HepG2 (cell line): ENCODE measurements at regions not wholly inside any gene's neighbourhood (a gene's known extent, or its start where the extent isn't known, plus 50 kb on each side); places are given as distances from the start of the nearest gene placed in this dataset.

ENCODE experiments used
- ATAC-seq: fragments of 200-7000 bp; cut with Tn5 transposase; 3 replicates; pipeline ENCODE4 v1.9.1; 2020; ENCODE audit warnings: mild to moderate bottlenecking, moderate library complexity
- BruUV-seq: library from RNA; stranded (reverse); fragments of 400-500 nt; replicated peaks from 2 replicates; lab custom pipeline; 2021; lab: Mats Ljungman, UMichigan
- CTCF ChIA-PET: fragments of 300-600 bp; formaldehyde crosslinking; extraction: SDS; loops from one replicate; lab custom pipeline; 2021; ENCODE audit warnings: low total read pairs, inconsistent platforms, low intra/inter-chr PET ratio; lab: Yijun Ruan, JAX
- POLR2A ChIA-PET: fragments of 350-600 bp; sonication (Branson Sonifier 250); formaldehyde crosslinking; loops from one replicate; lab custom pipeline; 2020; ENCODE audit warnings: antibody characterized with exemption, inconsistent platforms; lab: Yijun Ruan, JAX
- DNase-seq: peaks from one replicate; pipeline ENCODE4 v3.0.0-alpha.2; 2015; ENCODE audit warnings: low spot score
- FAIRE-seq: peaks from 3 replicates; lab custom pipeline; 2011; peaks lifted over from hg19 to GRCh38; lab: Jason Lieb, UNC
- H2AFZ ChIP-seq: one replicate; pipeline ENCODE4 v1.6.1; 2011; ENCODE audit warnings: low read length, inconsistent platforms
- H3K27ac ChIP-seq: fragments of 300-600 bp; 3 replicates; pipeline ENCODE4 v1.8.0; 2011; ENCODE audit warnings: mixed run types, mild to moderate bottlenecking, mixed read lengths, low read length, inconsistent platforms; ENCODE audit not compliant: insufficient read depth; ENCODE audit errors: extremely low read length
- H3K27me3 ChIP-seq, 2 experiments: fragments of 200-600 bp in 1 of 2; 2 replicates in 1 of 2; 3 replicates in 1 of 2; pipeline versions ENCODE4 v1.6.0 to v1.8.0; 2011; ENCODE audit warnings: low read length in 2 of 2, mild to moderate bottlenecking in 2 of 2, moderate library complexity in 2 of 2, inconsistent platforms in 1 of 2; ENCODE audit not compliant: insufficient read depth in 2 of 2, control insufficient read depth in 1 of 2
- H3K36me3 ChIP-seq, 2 experiments: fragments of 200-600 bp in 1 of 2; replicated peaks in 1 of 2; 2 replicates in 1 of 2; 3 replicates in 1 of 2; pipeline versions ENCODE4 v1.5.1 to v1.8.0; 2011; ENCODE audit warnings: low read length in 2 of 2, inconsistent platforms in 1 of 2; ENCODE audit not compliant: insufficient read depth in 2 of 2, control insufficient read depth in 1 of 2
- H3K4me1 ChIP-seq: 2 replicates; pipeline ENCODE4 v1.5.1; 2012; ENCODE audit warnings: low read length, inconsistent platforms; ENCODE audit not compliant: insufficient read depth
- H3K4me2 ChIP-seq: 2 replicates; pipeline ENCODE4 v1.6.0; 2011; ENCODE audit warnings: low read depth, low read length, inconsistent platforms
- H3K4me3 ChIP-seq, 3 experiments: fragments of 200-600 bp in 1 of 3; sonication (generic), shearing (Covaris generic) in 1 of 3; replicated peaks in 1 of 3; 2 replicates each; pipeline ENCODE4 v1.5.1; 2011 to 2016; ENCODE audit warnings: low read length in 3 of 3, inconsistent platforms in 2 of 3, low read depth in 2 of 3, mild to moderate bottlenecking in 2 of 3, control low read depth in 1 of 3, mixed read lengths in 1 of 3; ENCODE audit not compliant: insufficient read depth in 1 of 3
- H3K79me2 ChIP-seq: one replicate; pipeline ENCODE4 v1.6.1; 2011; ENCODE audit warnings: low read length, inconsistent platforms; ENCODE audit not compliant: insufficient read depth
- H3K9ac ChIP-seq: 2 replicates; pipeline ENCODE4 v1.6.0; 2011; ENCODE audit warnings: mild to moderate bottlenecking, low read depth, low read length, inconsistent platforms; ENCODE audit not compliant: insufficient read depth
- H3K9me3 ChIP-seq: 2 replicates; pipeline ENCODE4 v1.5.1; 2012; ENCODE audit warnings: mild to moderate bottlenecking, low read length
- H4K20me1 ChIP-seq: 2 replicates; pipeline ENCODE4 v1.6.0; 2011; ENCODE audit warnings: inconsistent platforms, mild to moderate bottlenecking, low read length, moderate library complexity; ENCODE audit not compliant: insufficient read depth
- DMTF1 ChIP-seq: sonication (generic); formaldehyde crosslinking; IDR thresholded peaks from 2 replicates; pipeline ENCODE4 v1.4.0; 2020; ENCODE audit warnings: mild to moderate bottlenecking, missing genetic modification reagents
- HMGXB3 ChIP-seq: sonication (generic); formaldehyde crosslinking; IDR thresholded peaks from 2 replicates; pipeline ENCODE4 v1.4.0; 2020; ENCODE audit warnings: missing genetic modification reagents, borderline replicate concordance
- HNRNPK ChIP-seq: fragments of 200-400 bp; formaldehyde crosslinking; IDR thresholded peaks from 2 replicates; pipeline ENCODE4 v1.6.1; 2018; ENCODE audit warnings: low read length, low read depth, moderate library complexity, mild to moderate bottlenecking; ENCODE audit not compliant: poor library complexity, severe bottlenecking
- ZNF234 ChIP-seq: sonication (generic); formaldehyde crosslinking; conservative IDR thresholded peaks from 2 replicates; pipeline ENCODE4 v1.5.1; 2020; ENCODE audit warnings: mild to moderate bottlenecking, missing genetic modification reagents
- ZNF276 ChIP-seq: sonication (generic); formaldehyde crosslinking; IDR thresholded peaks from 2 replicates; pipeline ENCODE4 v1.4.0; 2020; ENCODE audit warnings: mild to moderate bottlenecking, low read depth, missing genetic modification reagents
- WGBS: methylation state at CpG from one replicate; pipeline ENCODE4 v1.1.6; 2017; ENCODE audit warnings: low lambda C conversion rate; 5-methylcytosine and 5-hydroxymethylcytosine counted together
- in situ Hi-C: cut with HindIII; loops from 2 replicates; pipeline ENCODE4 v1.10.0; 2017; ENCODE audit warnings: low pct_unique_long_range_greater_than_20kb; ENCODE audit not compliant: extremely low pct_ligation_motif_present
- intact Hi-C: fragments of 100-400 bp; cut with micrococcal nuclease; formaldehyde crosslinking; loops from one replicate; pipeline ENCODE4 v1.10.0; 2022; ENCODE audit not compliant: unreplicated experiment
- TF ChIP-seq, protein P1 (sequence below): sonication (generic); formaldehyde crosslinking; IDR thresholded peaks from 2 replicates; pipeline ENCODE4 v1.9.0; 2022; ENCODE audit warnings: low read depth, missing genetic modification reagents

DNA sequence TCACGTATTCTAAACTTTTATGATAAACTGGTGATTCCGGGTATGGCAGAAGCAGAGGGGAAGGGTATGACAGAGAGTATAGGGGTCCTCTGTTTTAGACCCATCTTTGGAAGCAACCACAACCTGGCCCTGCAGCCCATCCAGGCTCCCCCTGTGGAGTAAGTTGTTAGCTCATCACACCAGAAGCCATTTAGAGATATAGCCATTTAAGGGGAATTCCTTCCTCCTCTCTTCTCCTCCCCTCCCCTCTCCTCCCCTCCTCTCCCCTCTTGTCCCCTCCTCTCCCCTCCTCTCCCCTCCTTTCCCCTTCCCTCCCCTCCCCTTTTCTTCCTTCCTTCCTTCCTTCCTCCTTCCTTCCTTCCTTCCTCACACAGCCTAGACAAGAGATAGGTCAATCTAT is 197.3 kb upstream of the LDB2 start:
- intact Hi-C loops = no loop called here
- no peak for ATAC-seq
- no TSS peak for BruUV-seq

GRCh38 chr4:17094876-17095210 is 196.4 kb upstream of the LDB2 start:
- ChIA-PET POLR2A (no interaction called here), CTCF (no interaction called here)
- H4K20me1 ChIP-seq = no peaks in the 10 kb centered on the region
- intact Hi-C loops (no loop called here), in situ Hi-C loops (no loop called here)
- H3K4me3 ChIP-seq = no peak overlapping the region
- H2AFZ ChIP-seq = no peak overlapping the region
- H3K4me2 ChIP-seq = no peak overlapping the region
- 27% methylated on average over 3 of the region's 3 CpGs for WGBS
- no peaks in the 10 kb centered on the region for H3K27me3 ChIP-seq
- DNase-seq = no peak
- no peak for ATAC-seq
- no peaks in the 10 kb centered on the region for H3K36me3 ChIP-seq
- TF ChIP-seq ZNF234 (CRISPR knock-in tag) (no peak), HMGXB3 (CRISPR knock-in tag) (no peak), DMTF1 (CRISPR knock-in tag) (no peak)
- TF ChIP-seq, protein P1, sequence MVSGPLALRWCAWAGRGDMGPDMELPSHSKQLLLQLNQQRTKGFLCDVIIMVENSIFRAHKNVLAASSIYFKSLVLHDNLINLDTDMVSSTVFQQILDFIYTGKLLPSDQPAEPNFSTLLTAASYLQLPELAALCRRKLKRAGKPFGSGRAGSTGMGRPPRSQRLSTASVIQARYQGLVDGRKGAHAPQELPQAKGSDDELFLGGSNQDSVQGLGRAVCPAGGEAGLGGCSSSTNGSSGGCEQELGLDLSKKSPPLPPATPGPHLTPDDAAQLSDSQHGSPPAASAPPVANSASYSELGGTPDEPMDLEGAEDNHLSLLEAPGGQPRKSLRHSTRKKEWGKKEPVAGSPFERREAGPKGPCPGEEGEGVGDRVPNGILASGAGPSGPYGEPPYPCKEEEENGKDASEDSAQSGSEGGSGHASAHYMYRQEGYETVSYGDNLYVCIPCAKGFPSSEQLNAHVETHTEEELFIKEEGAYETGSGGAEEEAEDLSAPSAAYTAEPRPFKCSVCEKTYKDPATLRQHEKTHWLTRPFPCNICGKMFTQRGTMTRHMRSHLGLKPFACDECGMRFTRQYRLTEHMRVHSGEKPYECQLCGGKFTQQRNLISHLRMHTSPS (CRISPR knock-in tag) = no peak
- no peaks in the 10 kb centered on the region for H3K79me2 ChIP-seq
- BruUV-seq = no TSS peak
- H3K27ac ChIP-seq = no peak overlapping the region
- H3K4me1 ChIP-seq = no peaks in the 10 kb centered on the region
- H3K9ac ChIP-seq = no peak overlapping the region
- H3K9me3 ChIP-seq = no peaks in the 10 kb centered on the region
- FAIRE-seq = no peak

More for the DNA sequence above, 197.3 kb upstream of the LDB2 start:
- no peaks in the 10 kb centered on the region for H3K36me3 ChIP-seq
- H3K9me3 ChIP-seq = no peaks in the 10 kb centered on the region
- no peak overlapping the region for H2AFZ ChIP-seq
- no peak overlapping the region for H3K4me3 ChIP-seq
- no peaks in the 10 kb centered on the region for H3K79me2 ChIP-seq
- TF ChIP-seq HNRNPK (peak; percentile 70), ZNF276 (no peak)
- TF ChIP-seq, all 625 proteins: peak for 1
- FAIRE-seq (no peak), DNase-seq (no peak)
- ChIA-PET POLR2A (no interaction called here), CTCF (no interaction called here)
- H3K9ac ChIP-seq = no peak overlapping the region
- H3K4me2 ChIP-seq = no peak overlapping the region
- in situ Hi-C loops = no loop called here
- no peaks in the 10 kb centered on the region for H3K4me1 ChIP-seq
- WGBS = 0% methylated on average over 2 of the region's 2 CpGs
- H3K27me3 ChIP-seq = no peaks in the 10 kb centered on the region
- no peaks in the 10 kb centered on the region for H4K20me1 ChIP-seq
- no peak overlapping the region for H3K27ac ChIP-seq
